NAMALWA (cell line): ENCODE measurements at regions not wholly inside any gene's neighbourhood (a gene's known extent, or its start where the extent isn't known, plus 50 kb on each side); places are given as distances from the start of the nearest gene placed in this dataset.
"Not testable (repeated sequence)": the region's sequence is repeated elsewhere in the genome, so short reads cannot be mapped to it uniquely, and the experiment has no call there.

Experiments used
- DNase-seq: peaks from one replicate; pipeline ENCODE4 v3.0.0-alpha.2; 2015; ENCODE audit warnings: low spot score

GRCh38 chr18:64405161-64405560 lies 256.3 kb upstream of the LINC00305 start:
- no peak for DNase-seq

- DNase-seq: no peak
These were observed 255.1 kb upstream of the LINC00305 start for GRCh38 chr18:64403784-64404503.

- DNase-seq: no peak
These were observed 253.7 kb upstream of the LINC00305 start for GRCh38 chr18:64402636-64403035.

GRCh38 chr18:64401268-64402060 lies 252.6 kb upstream of the LINC00305 start:
- no peak for DNase-seq

GRCh38 chr18:64399566-64399965 lies 250.7 kb upstream of the LINC00305 start:
- DNase-seq: no peak

- DNase-seq: no peak
These were observed 249.4 kb upstream of the LINC00305 start for GRCh38 chr18:64398320-64398719.

GRCh38 chr18:64392202-64392601 lies 243.3 kb upstream of the LINC00305 start:
- DNase-seq: no peak

- DNase-seq: no peak
These were observed 235.2 kb upstream of the LINC00305 start for GRCh38 chr18:64384101-64384500.

- DNase-seq: peak; percentile 9
These were observed 231.2 kb upstream of the LINC00305 start for GRCh38 chr18:64380117-64380516.

- DNase-seq: no peak
These were observed 230.8 kb upstream of the LINC00305 start for GRCh38 chr18:64379662-64380061.

GRCh38 chr18:64377446-64377845 lies 228.6 kb upstream of the LINC00305 start:
- no peak for DNase-seq

GRCh38 chr18:64372850-64373249 lies 224.0 kb upstream of the LINC00305 start:
- no peak for DNase-seq

GRCh38 chr18:64369830-64370440 lies 221.0 kb upstream of the LINC00305 start:
- DNase-seq: not testable (repeated sequence)

GRCh38 chr18:64365106-64365505 lies 216.2 kb upstream of the LINC00305 start:
- no peak for DNase-seq

- DNase-seq: no peak
These were observed 188.8 kb upstream of the LINC00305 start for GRCh38 chr18:64337673-64338072.

GRCh38 chr18:64337018-64337417 lies 188.1 kb upstream of the LINC00305 start:
- DNase-seq: no peak

GRCh38 chr18:64334748-64335147 lies 185.9 kb upstream of the LINC00305 start:
- no peak for DNase-seq

- no peak for DNase-seq
These were observed 184.7 kb upstream of the LINC00305 start for GRCh38 chr18:64333584-64333983.

GRCh38 chr18:64332835-64333234 lies 183.9 kb upstream of the LINC00305 start:
- no peak for DNase-seq

- DNase-seq: no peak
These were observed 182.5 kb upstream of the LINC00305 start for GRCh38 chr18:64331419-64331818.

GRCh38 chr18:64330931-64331330 lies 182.0 kb upstream of the LINC00305 start:
- DNase-seq: no peak

GRCh38 chr18:64330161-64330560 lies 181.3 kb upstream of the LINC00305 start:
- DNase-seq: peak; percentile 35

- DNase-seq: no peak
These were observed 173.3 kb upstream of the LINC00305 start for GRCh38 chr18:64322189-64322588.
